ENCODE measurements at regions not wholly inside any gene's neighbourhood (a gene's known extent, or its start where the extent isn't known, plus 50 kb on each side); places are given as distances from the start of the nearest gene placed in this dataset.

DNA sequence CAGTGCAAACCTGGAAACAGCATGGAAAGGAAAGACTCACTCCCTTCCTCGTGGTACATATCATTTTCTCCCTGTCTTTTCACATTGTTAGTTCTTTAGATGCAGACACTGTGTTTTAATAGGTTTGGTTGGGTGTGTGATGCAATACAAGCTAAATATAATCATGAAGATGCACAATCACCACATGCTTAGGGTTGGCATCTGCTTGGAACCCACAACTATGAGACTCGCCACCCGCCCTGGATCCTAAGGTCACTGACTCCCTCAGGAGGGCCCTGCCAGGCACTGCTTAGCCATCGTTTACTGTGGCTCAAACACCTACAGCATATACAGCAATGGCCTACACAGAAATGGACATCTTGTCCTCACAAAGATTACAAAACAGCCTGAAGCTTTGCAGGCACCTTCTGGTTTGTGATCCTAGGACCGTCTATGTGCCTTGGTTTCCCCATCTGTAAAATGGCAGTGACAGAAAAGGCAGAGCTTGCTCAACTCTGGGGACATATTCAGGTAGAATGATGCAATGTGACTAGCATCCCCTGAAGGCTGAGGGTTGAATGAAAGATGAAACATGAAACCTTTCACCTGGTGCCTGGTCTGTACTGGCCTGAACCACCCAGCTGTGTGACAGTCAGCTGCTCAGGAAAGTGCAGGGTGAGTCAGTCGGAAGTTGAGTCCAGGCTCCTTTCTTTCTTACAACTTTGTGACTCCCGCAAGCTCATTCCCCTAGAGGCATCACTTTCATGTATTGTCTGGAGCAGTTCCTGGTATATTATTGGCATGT is 123.6 kb upstream of the PFN2 start:
- intact Hi-C loops (cut with DNase I) = no loop called here
- WGBS (ENCODE audit: insufficient coverage, low coverage, low lambda C conversion rate, missing lambda C conversion rate) = 64% methylated on average over 6 of the region's 7 CpGs
- DNase-seq (no peak), ATAC-seq (no peak)
- H3K27me3 ChIP-seq = no peaks in the 10 kb centered on the region
- H3K36me3 ChIP-seq = no peaks in the 10 kb centered on the region
- no peaks in the 10 kb centered on the region for H3K4me1 ChIP-seq
- TF ChIP-seq, protein P1, sequence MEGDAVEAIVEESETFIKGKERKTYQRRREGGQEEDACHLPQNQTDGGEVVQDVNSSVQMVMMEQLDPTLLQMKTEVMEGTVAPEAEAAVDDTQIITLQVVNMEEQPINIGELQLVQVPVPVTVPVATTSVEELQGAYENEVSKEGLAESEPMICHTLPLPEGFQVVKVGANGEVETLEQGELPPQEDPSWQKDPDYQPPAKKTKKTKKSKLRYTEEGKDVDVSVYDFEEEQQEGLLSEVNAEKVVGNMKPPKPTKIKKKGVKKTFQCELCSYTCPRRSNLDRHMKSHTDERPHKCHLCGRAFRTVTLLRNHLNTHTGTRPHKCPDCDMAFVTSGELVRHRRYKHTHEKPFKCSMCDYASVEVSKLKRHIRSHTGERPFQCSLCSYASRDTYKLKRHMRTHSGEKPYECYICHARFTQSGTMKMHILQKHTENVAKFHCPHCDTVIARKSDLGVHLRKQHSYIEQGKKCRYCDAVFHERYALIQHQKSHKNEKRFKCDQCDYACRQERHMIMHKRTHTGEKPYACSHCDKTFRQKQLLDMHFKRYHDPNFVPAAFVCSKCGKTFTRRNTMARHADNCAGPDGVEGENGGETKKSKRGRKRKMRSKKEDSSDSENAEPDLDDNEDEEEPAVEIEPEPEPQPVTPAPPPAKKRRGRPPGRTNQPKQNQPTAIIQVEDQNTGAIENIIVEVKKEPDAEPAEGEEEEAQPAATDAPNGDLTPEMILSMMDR (IDR thresholded peaks at IDR 0.05) = no peak
- no peak for TF ChIP-seq POLR2A (IDR thresholded peaks at IDR 0.05)
- H3K27ac ChIP-seq = no peak overlapping the region
- no peak overlapping the region for H3K4me3 ChIP-seq
- no peaks in the 10 kb centered on the region for H3K9me3 ChIP-seq

DNA sequence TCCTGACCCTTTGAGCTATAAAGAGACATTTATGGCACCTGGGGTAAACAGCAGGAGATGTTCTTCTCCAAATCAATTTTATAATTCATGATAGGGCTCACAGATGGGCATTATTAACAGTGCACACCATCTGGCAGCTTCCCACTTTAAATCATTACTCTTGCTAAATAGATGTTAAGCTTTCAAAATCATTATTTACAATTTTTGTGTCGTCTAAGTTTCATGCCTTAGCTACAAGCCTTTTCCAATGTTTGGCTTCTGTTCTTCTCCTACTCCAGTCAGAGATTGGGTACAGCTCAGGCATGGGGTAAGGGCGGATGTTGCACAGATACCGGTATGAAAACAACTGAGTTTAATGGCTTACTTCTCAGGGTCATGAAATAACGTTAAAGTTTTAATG is 120.9 kb upstream of the PFN2 start:
- Histone ChIP-seq H3K4me3 (no peak overlapping the region), H3K9me3 (no peaks in the 10 kb centered on the region), H3K27me3 (no peaks in the 10 kb centered on the region), H3K36me3 (no peaks in the 10 kb centered on the region), H3K4me1 (no peaks in the 10 kb centered on the region), H3K27ac (no peak overlapping the region)
- DNase-seq = no peak
- TF ChIP-seq, protein P1 (IDR thresholded peaks at IDR 0.05) = no peak
- no peak for TF ChIP-seq POLR2A (IDR thresholded peaks at IDR 0.05)
- WGBS (ENCODE audit: insufficient coverage, low coverage, low lambda C conversion rate, missing lambda C conversion rate) = 56% methylated on average over 4 of the region's 4 CpGs
- intact Hi-C loops (cut with DNase I) = no loop called here
- ATAC-seq = no peak

DNA sequence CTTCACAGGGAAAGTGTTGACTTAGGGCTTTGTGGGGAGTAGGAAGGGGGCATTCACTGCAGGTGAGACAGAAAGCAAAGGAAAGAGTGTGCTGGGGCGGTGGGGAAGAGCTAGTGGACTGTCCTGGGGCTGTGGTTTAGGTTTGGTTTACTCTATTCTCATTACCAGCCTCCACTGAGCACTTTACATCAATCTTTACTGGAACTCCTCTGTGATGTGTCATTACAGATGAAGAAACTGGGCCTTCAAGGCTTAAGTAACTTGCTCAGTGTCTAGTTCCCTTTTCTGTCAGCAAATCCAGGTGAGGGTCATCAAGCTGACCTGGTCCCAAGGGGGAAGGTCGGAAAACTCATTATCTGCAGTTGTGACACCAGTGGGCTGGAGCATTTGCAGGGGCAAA is 120.2 kb upstream of the PFN2 start:
- 41% methylated on average over 2 of the region's 2 CpGs for WGBS (ENCODE audit: insufficient coverage, low coverage, low lambda C conversion rate, missing lambda C conversion rate)

DNA sequence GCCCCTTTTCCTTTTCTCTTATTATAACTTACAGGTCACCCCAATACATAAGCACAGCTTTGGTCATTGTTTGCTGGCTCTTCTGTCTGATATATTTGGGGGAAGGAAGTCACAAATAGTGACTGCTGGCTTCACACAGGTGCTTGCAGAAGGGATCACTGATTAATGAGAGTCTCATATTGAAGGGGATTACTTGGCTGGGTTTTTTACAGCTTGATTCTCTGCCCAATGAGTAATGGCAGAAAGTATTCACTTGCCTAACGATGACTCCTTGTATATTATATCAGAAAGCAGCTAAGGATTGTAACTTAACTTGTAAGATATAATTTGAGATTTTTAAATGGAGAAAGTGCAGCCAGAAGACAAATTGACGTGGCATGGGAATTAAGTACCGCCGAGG is 119.3 kb upstream of the PFN2 start:
- WGBS (ENCODE audit: insufficient coverage, low coverage, low lambda C conversion rate, missing lambda C conversion rate) = 64% methylated on average over 4 of the region's 4 CpGs
- no peak overlapping the region for H3K27ac ChIP-seq
- DNase-seq (no peak), ATAC-seq (no peak)
- intact Hi-C loops (cut with DNase I) = no loop called here
- H3K9me3 ChIP-seq = no peaks in the 10 kb centered on the region
- no peaks in the 10 kb centered on the region for H3K27me3 ChIP-seq
- no peaks in the 10 kb centered on the region for H3K4me1 ChIP-seq
- no peak overlapping the region for H3K4me3 ChIP-seq
- H3K36me3 ChIP-seq = no peaks in the 10 kb centered on the region
- TF ChIP-seq, protein P1 (IDR thresholded peaks at IDR 0.05) = no peak
- TF ChIP-seq POLR2A (IDR thresholded peaks at IDR 0.05) = no peak

More for the DNA sequence above, 120.2 kb upstream of the PFN2 start:
- no peaks in the 10 kb centered on the region for H3K27me3 ChIP-seq
- ATAC-seq = no peak
- H3K27ac ChIP-seq = no peak overlapping the region
- no peaks in the 10 kb centered on the region for H3K9me3 ChIP-seq
- TF ChIP-seq POLR2A (IDR thresholded peaks at IDR 0.05) = no peak
- TF ChIP-seq, protein P1 (IDR thresholded peaks at IDR 0.05) = no peak
- no peak overlapping the region for H3K4me3 ChIP-seq
- H3K4me1 ChIP-seq = no peaks in the 10 kb centered on the region
- H3K36me3 ChIP-seq = no peaks in the 10 kb centered on the region
- intact Hi-C loops (cut with DNase I) = no loop called here
- DNase-seq = no peak
